ENCODE measurements at regions not wholly inside any gene's neighbourhood (a gene's known extent, or its start where the extent isn't known, plus 50 kb on each side); places are given as distances from the start of the nearest gene placed in this dataset.

- H3K4me1 ChIP-seq, result peaks cover 0 to 29% (median 1%) of the 10 kb centered on the region in 6 donors
- no peak for DNase-seq
- 74 to 90% (median 79%) methylated on average over 5 of the region's 5 CpGs for WGBS, 5 donors
- H3K9me3 ChIP-seq, result no peaks in the 10 kb centered on the region
- no peak for TF ChIP-seq CTCF (IDR thresholded peaks at IDR 0.05 in 8 of 11, conservative IDR thresholded peaks at IDR 0.05 in 3 of 11)
- TF ChIP-seq POLR2AphosphoS5 (IDR thresholded peaks at IDR 0.05), result no peak
- no peaks in the 10 kb centered on the region for H3K27me3 ChIP-seq (replicated peaks in 1 of 7)
- intact Hi-C loops (cut with DNase I; ENCODE audit: low total_unique reads), result no loop called here
- no peaks in the 10 kb centered on the region for H3K36me3 ChIP-seq
- no peak overlapping the region for H3K4me3 ChIP-seq
- peak overlapping the region in 1 of 8 donors; percentile 28 for H3K27ac ChIP-seq
These were observed 135.4 kb upstream of the SPEF2 start for GRCh38 chr5:35482167-35482755.

GRCh38 chr5:35478856-35479682 lies 138.6 kb upstream of the SPEF2 start:
- peaks cover 0 to 26% (median 1%) of the 10 kb centered on the region in 6 donors for H3K4me1 ChIP-seq
- intact Hi-C loops (cut with DNase I; ENCODE audit: low total_unique reads), result no loop called here
- peak overlapping the region in 3 of 8 donors; percentile 2 to 53 (median 9) for H3K4me3 ChIP-seq
- 62 to 75% (median 68%) methylated on average over 5 of the region's 5 CpGs for WGBS, 5 donors
- H3K27me3 ChIP-seq (replicated peaks in 1 of 7), result no peaks in the 10 kb centered on the region
- TF ChIP-seq POLR2A (IDR thresholded peaks at IDR 0.05), result no peak
- no peak for TF ChIP-seq POLR2AphosphoS5 (IDR thresholded peaks at IDR 0.05)
- no peak for TF ChIP-seq CTCF (IDR thresholded peaks at IDR 0.05 in 8 of 11, conservative IDR thresholded peaks at IDR 0.05 in 3 of 11)
- H3K36me3 ChIP-seq, result no peaks in the 10 kb centered on the region
- DNase-seq, result no peak
- H3K27ac ChIP-seq, result peak overlapping the region; percentile 6 to 76 (median 53)
- H3K9me3 ChIP-seq, result no peaks in the 10 kb centered on the region

- H3K9me3 ChIP-seq, result no peaks in the 10 kb centered on the region
- peaks cover 0 to 16% (median 1%) of the 10 kb centered on the region in 6 donors for H3K4me1 ChIP-seq
- TF ChIP-seq CTCF (IDR thresholded peaks at IDR 0.05 in 8 of 11, conservative IDR thresholded peaks at IDR 0.05 in 3 of 11), result no peak
- TF ChIP-seq POLR2AphosphoS5 (IDR thresholded peaks at IDR 0.05), result no peak
- no peak for TF ChIP-seq POLR2A (IDR thresholded peaks at IDR 0.05)
- no peak overlapping the region for H3K4me3 ChIP-seq
- H3K27me3 ChIP-seq (replicated peaks in 1 of 7), result no peaks in the 10 kb centered on the region
- no peak for DNase-seq
- no peak overlapping the region for H3K27ac ChIP-seq
- intact Hi-C loops (cut with DNase I; ENCODE audit: low total_unique reads), result no loop called here
- H3K36me3 ChIP-seq, result no peaks in the 10 kb centered on the region
These were observed 139.8 kb upstream of the SPEF2 start for GRCh38 chr5:35477911-35478310.

- intact Hi-C loops (cut with DNase I; ENCODE audit: low total_unique reads), result no loop called here
These were observed 140.3 kb upstream of the SPEF2 start for GRCh38 chr5:35477321-35477720.

More at GRCh38 chr5:35477321-35477720, 140.3 kb upstream of the SPEF2 start:
- DNase-seq, result no peak
- Histone ChIP-seq H3K36me3 (no peaks in the 10 kb centered on the region), H3K4me1 (peaks cover 0 to 13% (median 1%) of the 10 kb centered on the region in 6 donors), H3K27ac (no peak overlapping the region), H3K4me3 (no peak overlapping the region), H3K9me3 (no peaks in the 10 kb centered on the region), H3K27me3 (replicated peaks in 1 of 7) (no peaks in the 10 kb centered on the region)
- TF ChIP-seq POLR2A (IDR thresholded peaks at IDR 0.05) (no peak), POLR2AphosphoS5 (IDR thresholded peaks at IDR 0.05) (no peak), CTCF (IDR thresholded peaks at IDR 0.05 in 8 of 11, conservative IDR thresholded peaks at IDR 0.05 in 3 of 11) (no peak)

Measured in spleen (tissue), 11 donors.